Fibroblast of the aortic adventitia (primary cell): ENCODE measurements at regions not wholly inside any gene's neighbourhood (a gene's known extent, or its start where the extent isn't known, plus 50 kb on each side); places are given as distances from the start of the nearest gene placed in this dataset.
A peak's percentile ranks its signal among the peaks of the same experiment; 100 is the strongest.

Experiments
- DNase-seq: peaks from one replicate; pipeline ENCODE4 v3.0.0-alpha.2; 2010; ENCODE audit warnings: low read depth
- H3K4me3 ChIP-seq: 2 replicates; pipeline ENCODE4 v1.5.1; 2011; ENCODE audit warnings: low read depth, mild to moderate bottlenecking, control low read depth, low read length, moderate library complexity
- CTCF ChIP-seq: IDR thresholded peaks from 2 replicates; pipeline ENCODE4 v1.5.1; 2011; ENCODE audit warnings: mild to moderate bottlenecking, low read length, control low read depth, inconsistent platforms; ENCODE audit not compliant: insufficient read depth

DNA sequence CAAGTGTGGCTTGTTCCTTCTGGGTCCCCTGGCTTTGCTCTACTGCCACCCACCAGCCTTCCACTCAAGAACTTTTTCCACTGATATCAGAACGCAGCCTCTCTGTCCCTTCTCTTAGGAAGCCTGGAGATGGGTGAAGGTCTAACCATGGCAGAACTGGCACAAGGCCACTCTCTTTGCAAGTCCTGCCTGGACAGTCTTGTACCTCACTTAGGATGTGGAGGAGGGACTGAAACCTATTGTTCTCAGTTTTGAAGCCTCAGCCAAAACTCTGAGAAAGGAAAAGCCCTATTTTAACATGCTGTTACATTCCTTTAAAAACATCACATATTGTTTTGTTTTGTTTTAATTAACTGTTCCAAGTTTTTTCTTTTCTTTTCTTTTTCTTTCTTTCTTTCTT is 58.9 kb upstream of the NCOA1 start:
- DNase-seq = peak; percentile 41
- H3K4me3 ChIP-seq = no peak overlapping the region
- no peak for TF ChIP-seq CTCF

- peak; percentile 82 for DNase-seq
- no peak for TF ChIP-seq CTCF
- no peak overlapping the region for H3K4me3 ChIP-seq
These were observed 61.6 kb upstream of the NCOA1 start for GRCh38 chr2:24429197-24430074.

GRCh38 chr2:24424387-24424786 is 64.1 kb upstream of the ITSN2 start:
- no peak for DNase-seq
- no peak for TF ChIP-seq CTCF
- no peak overlapping the region for H3K4me3 ChIP-seq

- no peak overlapping the region for H3K4me3 ChIP-seq
- DNase-seq = no peak
- no peak for TF ChIP-seq CTCF
These were observed 62.8 kb upstream of the ITSN2 start for GRCh38 chr2:24423095-24423494.

GRCh38 chr2:24421668-24422067 is 61.3 kb upstream of the ITSN2 start:
- H3K4me3 ChIP-seq = no peak overlapping the region
- DNase-seq = peak; percentile 59
- peak; percentile 53 for TF ChIP-seq CTCF

DNA sequence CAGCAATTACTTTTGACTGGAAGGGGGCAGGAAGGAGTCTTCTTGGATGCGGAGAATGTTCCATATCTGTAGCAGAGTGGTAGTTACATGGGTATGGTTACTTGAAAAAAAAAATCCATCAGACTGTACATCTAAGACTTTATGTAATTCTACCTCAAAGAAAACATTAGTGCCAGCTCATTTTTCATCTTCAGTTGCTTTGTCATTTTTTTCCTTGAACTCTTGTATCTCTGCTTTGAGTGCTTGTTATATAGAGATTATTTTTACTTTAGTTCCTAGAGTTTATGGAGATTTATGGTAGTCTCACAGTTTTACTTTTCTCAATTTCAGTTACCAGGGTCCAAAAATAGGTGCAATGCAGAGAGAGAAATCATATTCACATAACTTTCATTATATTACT is 60.0 kb upstream of the ITSN2 start:
- no peak for TF ChIP-seq CTCF
- no peak for DNase-seq
- no peak overlapping the region for H3K4me3 ChIP-seq
